BJ (cell line): ENCODE measurements at regions not wholly inside any gene's neighbourhood (a gene's known extent, or its start where the extent isn't known, plus 50 kb on each side); places are given as distances from the start of the nearest gene placed in this dataset.

ENCODE experiments used
- CTCF ChIA-PET: fragments of 350-600 bp; formaldehyde crosslinking; extraction: SDS; loops from one replicate; lab custom pipeline; 2021; ENCODE audit warnings: antibody characterized with exemption, inconsistent platforms; lab: Yijun Ruan, JAX
- POLR2A ChIA-PET: fragments of 300-600 bp; sonication (Branson Sonifier 250); formaldehyde crosslinking; extraction: SDS; loops from one replicate; lab custom pipeline; 2021; ENCODE audit warnings: antibody characterized with exemption; lab: Charles Lee
- DNase-seq: peaks from one replicate; pipeline ENCODE4 v3.0.0-alpha.2; 2011; ENCODE audit warnings: low read depth
- H3K27me3 ChIP-seq: 2 replicates; pipeline ENCODE4 v1.6.0; 2011; ENCODE audit warnings: low read length; ENCODE audit not compliant: control insufficient read depth, insufficient read depth
- H3K36me3 ChIP-seq: 2 replicates; pipeline ENCODE4 v1.5.1; 2011; ENCODE audit warnings: low read length; ENCODE audit not compliant: control insufficient read depth, insufficient read depth
- H3K4me3 ChIP-seq: 2 replicates; pipeline ENCODE4 v1.5.1; 2011; ENCODE audit warnings: low read depth, mild to moderate bottlenecking, control low read depth, low read length
- TF ChIP-seq, protein P1 (sequence below): IDR thresholded peaks from 2 replicates; pipeline ENCODE4 v1.5.1; 2011; ENCODE audit warnings: low read depth, mild to moderate bottlenecking, control low read depth, inconsistent platforms, low read length, moderate library complexity; ENCODE audit not compliant: insufficient read depth

DNA sequence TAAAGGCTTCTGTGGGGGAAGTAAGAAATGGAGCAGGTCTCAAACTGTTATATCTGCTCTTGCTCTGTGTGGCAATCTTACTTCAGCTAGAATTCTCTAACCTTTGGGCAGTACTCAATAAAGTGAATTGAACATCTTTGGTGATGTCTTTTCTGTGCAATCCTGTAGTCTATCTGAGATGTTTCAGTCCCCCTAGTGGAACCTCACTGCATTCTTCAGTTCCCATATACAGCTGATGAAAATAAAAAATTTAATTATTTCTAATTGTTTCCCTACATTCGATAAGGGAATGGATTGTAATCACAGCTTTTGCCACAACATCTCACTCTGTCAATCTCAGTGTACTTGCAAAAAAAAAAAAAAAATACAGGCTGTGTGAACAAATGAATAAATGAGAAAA, 522.6 kb downstream of the DNAJB9 start:
- H3K4me3 ChIP-seq, result no peak overlapping the region
- TF ChIP-seq, protein P1, sequence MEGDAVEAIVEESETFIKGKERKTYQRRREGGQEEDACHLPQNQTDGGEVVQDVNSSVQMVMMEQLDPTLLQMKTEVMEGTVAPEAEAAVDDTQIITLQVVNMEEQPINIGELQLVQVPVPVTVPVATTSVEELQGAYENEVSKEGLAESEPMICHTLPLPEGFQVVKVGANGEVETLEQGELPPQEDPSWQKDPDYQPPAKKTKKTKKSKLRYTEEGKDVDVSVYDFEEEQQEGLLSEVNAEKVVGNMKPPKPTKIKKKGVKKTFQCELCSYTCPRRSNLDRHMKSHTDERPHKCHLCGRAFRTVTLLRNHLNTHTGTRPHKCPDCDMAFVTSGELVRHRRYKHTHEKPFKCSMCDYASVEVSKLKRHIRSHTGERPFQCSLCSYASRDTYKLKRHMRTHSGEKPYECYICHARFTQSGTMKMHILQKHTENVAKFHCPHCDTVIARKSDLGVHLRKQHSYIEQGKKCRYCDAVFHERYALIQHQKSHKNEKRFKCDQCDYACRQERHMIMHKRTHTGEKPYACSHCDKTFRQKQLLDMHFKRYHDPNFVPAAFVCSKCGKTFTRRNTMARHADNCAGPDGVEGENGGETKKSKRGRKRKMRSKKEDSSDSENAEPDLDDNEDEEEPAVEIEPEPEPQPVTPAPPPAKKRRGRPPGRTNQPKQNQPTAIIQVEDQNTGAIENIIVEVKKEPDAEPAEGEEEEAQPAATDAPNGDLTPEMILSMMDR, result no peak
- H3K27me3 ChIP-seq, result no peaks in the 10 kb centered on the region
- POLR2A ChIA-PET, result no interaction called here
- DNase-seq, result no peak
- CTCF ChIA-PET, result no interaction called here
- H3K36me3 ChIP-seq, result no peaks in the 10 kb centered on the region

DNA sequence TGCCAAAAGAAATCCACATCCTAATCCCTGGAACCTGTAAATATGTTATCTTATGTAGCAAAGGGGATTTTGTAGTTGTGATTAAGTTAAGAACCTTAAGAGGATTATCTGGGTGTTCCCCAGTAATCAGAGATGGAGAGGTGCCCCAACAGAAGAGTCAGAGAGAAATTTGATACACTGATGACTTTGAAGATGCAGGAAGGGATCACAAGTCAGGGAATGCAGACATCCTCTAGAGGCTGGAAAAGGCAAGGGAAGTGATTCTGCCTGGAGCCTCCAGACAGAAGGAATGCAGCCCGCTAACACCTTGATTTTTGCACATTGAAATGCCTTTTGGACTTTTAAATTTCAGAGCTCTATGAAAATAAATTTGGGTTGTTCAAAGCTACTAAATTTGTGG, 531.7 kb downstream of the DNAJB9 start:
- TF ChIP-seq, protein P1, result no peak
- DNase-seq, result no peak
- POLR2A ChIA-PET, result no interaction called here

DNA sequence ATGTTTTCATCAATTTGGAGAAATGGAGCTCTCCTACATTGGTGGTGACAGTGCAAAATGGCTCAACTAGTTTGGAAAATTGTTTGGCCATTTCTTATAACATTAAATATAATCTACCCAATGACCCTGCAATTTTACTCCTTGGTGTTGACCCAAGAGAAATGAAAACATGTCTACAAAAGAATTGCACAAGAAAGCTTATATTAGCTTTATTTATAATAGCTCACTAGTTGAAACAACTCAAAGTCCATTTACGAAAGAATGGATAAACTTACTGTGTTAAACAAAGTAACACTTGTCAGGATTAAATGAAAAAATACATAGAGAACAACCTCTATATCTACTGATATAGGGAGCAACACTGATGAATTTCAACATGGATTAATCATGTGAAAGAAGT, 539.9 kb downstream of the DNAJB9 start:
- Histone ChIP-seq H3K36me3 (no peaks in the 10 kb centered on the region), H3K4me3 (no peak overlapping the region), H3K27me3 (no peaks in the 10 kb centered on the region)
- CTCF ChIA-PET, result interaction anchor here (0.6 kb wide), 1 partner anchor 162 kb away, joined by 3 read pairs; no protein-coding TSS in a partner anchor
- POLR2A ChIA-PET, result no interaction called here
- DNase-seq, result no peak
- TF ChIP-seq, protein P1, result no peak

More for the DNA sequence above, 531.7 kb downstream of the DNAJB9 start:
- Histone ChIP-seq H3K36me3 (no peaks in the 10 kb centered on the region), H3K4me3 (no peak overlapping the region), H3K27me3 (no peaks in the 10 kb centered on the region)
- CTCF ChIA-PET, result no interaction called here

DNA sequence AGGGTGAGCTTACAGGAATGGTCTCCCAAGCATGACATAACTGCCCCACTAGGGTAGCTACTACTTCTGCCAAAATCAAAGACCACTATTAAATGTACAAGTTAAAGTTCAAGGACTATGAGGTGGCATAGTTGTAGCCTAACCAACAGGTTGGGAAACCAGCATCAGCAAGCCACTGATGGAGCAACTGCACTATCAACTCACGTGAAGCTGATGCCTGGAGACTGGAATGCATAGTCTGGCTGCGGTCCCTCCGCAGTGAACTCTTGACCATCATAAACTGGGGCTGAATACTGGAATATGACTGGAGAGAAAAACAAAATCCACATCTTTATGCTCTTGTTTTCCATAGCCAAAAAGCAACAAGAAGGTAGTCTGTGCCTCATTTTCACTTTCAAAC, 541.4 kb downstream of the DNAJB9 start:
- POLR2A ChIA-PET, result no interaction called here
- CTCF ChIA-PET, result no interaction called here
- no peaks in the 10 kb centered on the region for H3K36me3 ChIP-seq
- TF ChIP-seq, protein P1, result no peak
- DNase-seq, result no peak
- H3K27me3 ChIP-seq, result no peaks in the 10 kb centered on the region
- no peak overlapping the region for H3K4me3 ChIP-seq

DNA sequence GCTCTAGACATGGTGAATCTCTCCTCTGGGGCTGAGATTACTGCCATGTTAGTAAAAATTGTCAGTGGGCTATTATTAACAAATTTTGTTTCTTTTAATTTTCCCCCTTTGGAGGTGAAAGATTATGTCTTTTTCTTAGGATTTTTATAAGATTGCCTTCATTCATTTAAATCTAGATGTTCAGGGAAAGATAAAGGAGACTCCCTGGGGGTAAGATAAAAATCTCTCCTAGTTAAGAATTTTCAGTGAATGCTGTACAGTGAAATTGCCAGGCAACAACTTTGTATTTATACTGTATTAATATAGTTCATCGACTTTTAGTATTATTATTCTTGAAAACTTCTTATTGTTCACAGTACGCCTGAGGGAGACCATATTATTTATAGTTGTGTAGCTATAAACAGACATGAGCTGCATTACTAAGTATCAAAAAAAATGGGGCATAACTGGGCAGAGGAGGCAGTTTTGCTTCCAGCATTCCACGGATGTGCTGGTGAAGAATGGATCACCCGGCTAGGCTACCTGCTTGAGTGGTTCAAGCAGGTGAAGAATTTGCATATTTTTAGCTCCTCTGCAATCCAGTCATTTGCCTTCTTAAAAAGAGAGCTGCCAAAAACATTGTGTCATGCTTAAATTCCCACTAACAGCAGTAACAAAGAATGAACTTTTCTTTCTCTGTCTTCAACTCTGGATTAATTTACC, 552.1 kb downstream of the DNAJB9 start:
- TF ChIP-seq, protein P1, result no peak
- DNase-seq, result no peak
- ChIA-PET POLR2A (no interaction called here), CTCF (no interaction called here)
- H3K36me3 ChIP-seq, result no peaks in the 10 kb centered on the region
- no peak overlapping the region for H3K4me3 ChIP-seq
- H3K27me3 ChIP-seq, result no peaks in the 10 kb centered on the region
